ENCODE measurements at regions not wholly inside any gene's neighbourhood (a gene's known extent, or its start where the extent isn't known, plus 50 kb on each side); places are given as distances from the start of the nearest gene placed in this dataset.
A peak's percentile ranks its signal among the peaks of the same experiment; 100 is the strongest.

DNA sequence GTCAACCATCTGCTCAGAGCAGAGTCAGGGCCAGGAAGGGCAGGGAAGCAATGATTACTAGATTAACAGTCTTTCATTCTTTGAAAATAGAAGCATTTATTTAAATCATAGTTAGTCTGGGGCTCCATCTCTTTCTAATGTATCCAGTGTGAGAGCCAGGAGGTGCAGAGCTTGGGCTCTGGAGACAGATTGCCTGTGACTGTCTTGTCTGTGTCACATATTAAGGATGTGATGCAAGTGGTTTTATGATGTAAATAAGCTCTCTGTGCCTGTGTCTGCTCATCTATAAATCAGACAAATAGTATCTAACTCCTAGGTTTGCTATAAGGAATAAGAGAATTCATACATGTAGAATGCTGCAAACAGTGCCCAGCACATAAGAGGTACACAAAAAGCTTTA is 104.9 kb upstream of the TANK start:
- no peak overlapping the region for H3K4me3 ChIP-seq (replicated peaks; ENCODE audit: low read depth, low read length)
- TF ChIP-seq, protein P1, sequence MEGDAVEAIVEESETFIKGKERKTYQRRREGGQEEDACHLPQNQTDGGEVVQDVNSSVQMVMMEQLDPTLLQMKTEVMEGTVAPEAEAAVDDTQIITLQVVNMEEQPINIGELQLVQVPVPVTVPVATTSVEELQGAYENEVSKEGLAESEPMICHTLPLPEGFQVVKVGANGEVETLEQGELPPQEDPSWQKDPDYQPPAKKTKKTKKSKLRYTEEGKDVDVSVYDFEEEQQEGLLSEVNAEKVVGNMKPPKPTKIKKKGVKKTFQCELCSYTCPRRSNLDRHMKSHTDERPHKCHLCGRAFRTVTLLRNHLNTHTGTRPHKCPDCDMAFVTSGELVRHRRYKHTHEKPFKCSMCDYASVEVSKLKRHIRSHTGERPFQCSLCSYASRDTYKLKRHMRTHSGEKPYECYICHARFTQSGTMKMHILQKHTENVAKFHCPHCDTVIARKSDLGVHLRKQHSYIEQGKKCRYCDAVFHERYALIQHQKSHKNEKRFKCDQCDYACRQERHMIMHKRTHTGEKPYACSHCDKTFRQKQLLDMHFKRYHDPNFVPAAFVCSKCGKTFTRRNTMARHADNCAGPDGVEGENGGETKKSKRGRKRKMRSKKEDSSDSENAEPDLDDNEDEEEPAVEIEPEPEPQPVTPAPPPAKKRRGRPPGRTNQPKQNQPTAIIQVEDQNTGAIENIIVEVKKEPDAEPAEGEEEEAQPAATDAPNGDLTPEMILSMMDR (IDR thresholded peaks at IDR 0.05; ENCODE audit: low read length, missing control alignments) = no peak
- no peak for DNase-seq (ENCODE audit: low read depth)

DNA sequence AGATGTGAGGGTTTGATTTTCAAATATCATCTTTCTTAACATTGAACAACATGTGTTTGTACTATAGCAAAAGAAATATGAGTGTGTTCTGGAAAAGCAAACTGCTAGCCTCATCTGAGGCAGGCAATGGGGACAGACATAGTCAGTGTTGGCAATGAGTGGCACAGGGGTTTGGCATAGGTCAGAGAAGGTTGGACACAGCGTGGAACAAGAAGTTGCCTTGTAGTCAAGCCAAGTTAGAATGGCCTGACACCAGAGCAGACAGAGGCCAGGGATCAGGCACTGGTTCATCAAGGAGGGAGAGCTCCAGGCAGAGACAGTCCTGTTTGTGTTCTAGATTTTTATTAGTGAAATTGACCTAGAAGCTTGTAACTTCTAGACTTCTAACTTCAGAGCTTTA is 100.8 kb upstream of the TANK start:
- H3K4me3 ChIP-seq (replicated peaks; ENCODE audit: low read depth, low read length) = no peak overlapping the region
- DNase-seq (ENCODE audit: low read depth) = no peak
- TF ChIP-seq, protein P1 (IDR thresholded peaks at IDR 0.05; ENCODE audit: low read length, missing control alignments) = no peak

DNA sequence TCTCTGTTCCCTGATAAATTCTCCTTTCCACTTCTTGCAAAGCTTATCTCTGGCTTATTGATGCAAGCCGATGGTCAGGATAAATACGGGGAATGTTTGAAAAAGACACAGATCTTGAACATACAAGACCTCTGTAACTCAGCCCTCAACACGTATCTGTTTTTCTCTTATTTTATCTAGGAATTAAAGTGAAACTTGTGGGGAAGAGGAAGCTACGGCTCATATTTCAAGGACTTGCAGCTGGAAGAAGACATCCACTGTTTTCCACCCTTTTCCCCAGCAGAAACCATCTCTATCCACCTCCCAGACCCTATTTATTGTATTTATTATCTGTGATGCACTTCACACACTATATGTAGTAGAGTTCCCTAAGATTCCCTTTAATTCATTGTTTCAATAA is 98.4 kb upstream of the TANK start:
- TF ChIP-seq, protein P1 (IDR thresholded peaks at IDR 0.05; ENCODE audit: low read length, missing control alignments) = no peak
- DNase-seq (ENCODE audit: low read depth) = no peak
- no peak overlapping the region for H3K4me3 ChIP-seq (replicated peaks; ENCODE audit: low read depth, low read length)

DNA sequence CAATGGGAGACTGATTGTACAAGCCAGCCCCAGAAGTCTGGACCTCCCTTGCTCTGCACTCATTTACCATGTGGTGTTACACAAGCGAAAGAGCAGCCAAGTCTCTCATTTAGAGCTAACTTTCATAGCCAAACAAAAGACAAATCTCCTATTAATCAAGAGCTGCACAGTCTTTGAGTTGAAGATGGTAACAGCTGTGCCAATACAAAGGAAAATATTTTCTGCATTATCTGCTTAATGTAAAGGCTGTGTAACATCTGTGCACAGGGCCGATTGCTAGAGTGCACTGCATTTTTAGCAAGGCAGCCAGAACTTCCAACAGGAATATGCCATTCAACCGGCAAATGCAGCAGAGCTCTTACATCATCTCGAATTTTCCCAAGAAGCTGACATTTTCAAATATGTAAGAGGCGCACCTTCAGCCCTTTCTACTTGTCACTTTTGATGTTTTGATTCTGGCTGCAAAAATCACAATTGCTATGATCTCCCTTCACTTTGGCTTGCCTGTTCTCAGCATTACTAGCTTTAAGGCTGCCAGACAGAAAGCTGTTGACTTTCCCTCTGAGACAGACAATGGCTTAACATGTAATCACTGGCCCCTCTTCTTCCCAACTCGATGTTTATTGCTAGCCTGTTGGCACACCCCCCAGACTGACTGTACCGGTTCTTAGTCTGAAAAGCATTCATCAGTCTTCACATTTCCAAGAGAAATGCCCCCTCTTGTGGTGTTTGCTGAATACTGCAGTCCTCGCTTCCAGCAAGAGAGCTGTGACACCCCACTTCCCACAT is 96.9 kb upstream of the TANK start:
- H3K4me3 ChIP-seq (replicated peaks; ENCODE audit: low read depth, low read length) = no peak overlapping the region
- peak; percentile 91 for DNase-seq (ENCODE audit: low read depth)
- TF ChIP-seq, protein P1 (IDR thresholded peaks at IDR 0.05; ENCODE audit: low read length, missing control alignments) = peak; percentile 96

DNA sequence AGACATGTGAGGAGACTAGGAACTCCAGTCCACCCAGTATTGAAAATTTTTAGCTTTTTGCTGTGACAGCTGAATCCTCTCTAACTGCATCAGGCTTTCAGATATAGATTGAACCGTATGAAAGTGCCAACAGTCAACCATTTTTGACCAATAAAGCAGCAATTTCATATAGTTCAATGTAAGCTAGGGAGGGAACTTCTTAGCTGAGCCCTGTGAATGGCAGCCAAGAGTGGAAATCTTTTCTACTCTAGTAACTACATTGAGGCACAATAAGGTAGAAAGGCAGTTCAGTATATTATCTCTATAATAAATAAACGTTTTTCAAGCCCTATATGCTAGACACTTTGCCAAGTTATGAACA is 96.3 kb upstream of the TANK start:
- TF ChIP-seq, protein P1 (IDR thresholded peaks at IDR 0.05; ENCODE audit: low read length, missing control alignments) = no peak
- no peak for DNase-seq (ENCODE audit: low read depth)
- no peak overlapping the region for H3K4me3 ChIP-seq (replicated peaks; ENCODE audit: low read depth, low read length)

- TF ChIP-seq, protein P1 (IDR thresholded peaks at IDR 0.05; ENCODE audit: low read length, missing control alignments) = no peak
- H3K4me3 ChIP-seq (replicated peaks; ENCODE audit: low read depth, low read length) = no peak overlapping the region
- no peak for DNase-seq (ENCODE audit: low read depth)
Observed at GRCh38 chr2:161067846-161068350, 92.3 kb upstream of the TANK start.

DNA sequence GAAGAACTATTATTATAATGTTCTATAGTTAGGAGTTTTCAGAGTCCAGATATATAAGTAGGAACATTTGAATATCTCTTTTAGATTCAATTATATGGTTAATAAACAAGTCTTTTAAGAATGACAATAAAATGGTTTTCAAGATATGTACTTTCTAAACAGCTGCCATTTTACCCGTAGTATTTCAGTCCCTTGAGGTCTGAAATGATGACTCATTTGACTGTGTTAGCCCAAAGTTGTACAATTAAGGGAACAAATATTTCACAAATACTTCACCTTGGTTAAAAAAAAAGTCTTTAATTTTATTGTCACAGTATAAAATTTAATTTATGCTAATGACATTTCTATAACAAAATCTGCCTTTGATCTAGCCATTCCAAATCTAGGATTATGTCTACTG is 91.6 kb upstream of the TANK start:
- no peak overlapping the region for H3K4me3 ChIP-seq (replicated peaks; ENCODE audit: low read depth, low read length)
- peak; percentile 42 for DNase-seq (ENCODE audit: low read depth)
- TF ChIP-seq, protein P1 (IDR thresholded peaks at IDR 0.05; ENCODE audit: low read length, missing control alignments) = no peak

All from fibroblast of pulmonary artery (primary cell).